ENCODE measurements at regions not wholly inside any gene's neighbourhood (a gene's known extent, or its start where the extent isn't known, plus 50 kb on each side); places are given as distances from the start of the nearest gene placed in this dataset.

DNA sequence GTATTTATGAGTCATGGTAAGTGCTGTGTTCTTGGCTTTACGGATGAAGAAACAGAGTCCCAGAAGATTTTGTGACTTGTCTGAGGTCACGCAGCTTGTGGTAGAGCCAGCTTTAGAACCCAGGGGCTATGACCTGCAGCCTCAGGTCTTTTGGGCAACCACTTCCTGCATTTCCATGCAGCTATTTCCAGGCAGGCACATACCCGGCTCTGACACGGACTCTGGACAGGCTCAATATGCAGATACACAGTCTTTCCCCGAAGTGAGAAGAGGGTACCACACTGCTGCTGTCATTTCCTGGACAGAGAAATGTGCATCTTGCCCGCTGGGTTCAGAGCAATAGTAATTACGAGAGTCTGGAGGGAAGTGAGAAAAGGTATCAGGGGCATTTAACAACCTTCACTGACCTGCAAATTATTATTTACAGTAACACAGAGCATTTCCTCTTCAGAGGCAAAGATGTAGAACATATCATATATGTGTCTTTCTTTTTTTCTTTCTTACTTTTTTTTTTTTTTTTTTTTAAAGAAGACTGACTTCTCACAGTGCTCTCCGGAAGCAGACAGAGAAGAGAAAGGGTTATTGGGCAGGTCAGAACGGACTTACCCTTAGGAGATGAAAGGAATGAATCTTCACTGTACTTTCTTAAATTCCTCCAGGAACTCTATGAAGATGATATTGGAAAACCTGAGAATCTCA, 185.1 kb downstream of the CLIC5 start:
- Histone ChIP-seq H3K27me3 (ENCODE audit: control insufficient read depth, insufficient read depth, low read length) (no peaks in the 10 kb centered on the region), H3K9me3 (replicated peaks; ENCODE audit: low read length) (no peaks in the 10 kb centered on the region), H3K4me2 (ENCODE audit: low read length) (no peak overlapping the region), H3K36me3 (ENCODE audit: insufficient read depth, low read length) (no peaks in the 10 kb centered on the region), H3K4me3 (ENCODE audit: low read length) (no peak overlapping the region), H3K4me1 (ENCODE audit: control insufficient read depth, insufficient read depth, low read length) (no peaks in the 10 kb centered on the region), H3K9ac (ENCODE audit: low read depth, low read length) (no peak overlapping the region)

- Histone ChIP-seq H3K36me3 (ENCODE audit: insufficient read depth, low read length) (no peaks in the 10 kb centered on the region), H3K27me3 (ENCODE audit: control insufficient read depth, insufficient read depth, low read length) (no peaks in the 10 kb centered on the region), H3K4me1 (ENCODE audit: control insufficient read depth, insufficient read depth, low read length) (no peaks in the 10 kb centered on the region), H3K4me2 (ENCODE audit: low read length) (no peak overlapping the region), H3K9ac (ENCODE audit: low read depth, low read length) (no peak overlapping the region), H3K9me3 (replicated peaks; ENCODE audit: low read length) (no peaks in the 10 kb centered on the region), H3K4me3 (ENCODE audit: low read length) (no peak overlapping the region)
Measured at GRCh38 chr6:45829873-45830272, 185.8 kb downstream of the CLIC5 start.

- no peaks in the 10 kb centered on the region for H3K9me3 ChIP-seq (replicated peaks; ENCODE audit: low read length)
- no peaks in the 10 kb centered on the region for H3K36me3 ChIP-seq (ENCODE audit: insufficient read depth, low read length)
- H3K9ac ChIP-seq (ENCODE audit: low read depth, low read length): no peak overlapping the region
- H3K4me3 ChIP-seq (ENCODE audit: low read length): no peak overlapping the region
- no peaks in the 10 kb centered on the region for H3K4me1 ChIP-seq (ENCODE audit: control insufficient read depth, insufficient read depth, low read length)
- peaks cover 3% of the 10 kb centered on the region for H3K27me3 ChIP-seq (ENCODE audit: control insufficient read depth, insufficient read depth, low read length)
- H3K4me2 ChIP-seq (ENCODE audit: low read length): no peak overlapping the region
Measured at GRCh38 chr6:45827952-45828530, 187.6 kb downstream of the CLIC5 start.

GRCh38 chr6:45822873-45823272, 192.8 kb downstream of the CLIC5 start:
- Histone ChIP-seq H3K4me2 (ENCODE audit: low read length) (no peak overlapping the region), H3K9ac (ENCODE audit: low read depth, low read length) (no peak overlapping the region), H3K27me3 (ENCODE audit: control insufficient read depth, insufficient read depth, low read length) (peaks cover 3% of the 10 kb centered on the region), H3K4me3 (ENCODE audit: low read length) (no peak overlapping the region), H3K36me3 (ENCODE audit: insufficient read depth, low read length) (no peaks in the 10 kb centered on the region), H3K9me3 (replicated peaks; ENCODE audit: low read length) (no peaks in the 10 kb centered on the region), H3K4me1 (ENCODE audit: control insufficient read depth, insufficient read depth, low read length) (no peaks in the 10 kb centered on the region)

DNA sequence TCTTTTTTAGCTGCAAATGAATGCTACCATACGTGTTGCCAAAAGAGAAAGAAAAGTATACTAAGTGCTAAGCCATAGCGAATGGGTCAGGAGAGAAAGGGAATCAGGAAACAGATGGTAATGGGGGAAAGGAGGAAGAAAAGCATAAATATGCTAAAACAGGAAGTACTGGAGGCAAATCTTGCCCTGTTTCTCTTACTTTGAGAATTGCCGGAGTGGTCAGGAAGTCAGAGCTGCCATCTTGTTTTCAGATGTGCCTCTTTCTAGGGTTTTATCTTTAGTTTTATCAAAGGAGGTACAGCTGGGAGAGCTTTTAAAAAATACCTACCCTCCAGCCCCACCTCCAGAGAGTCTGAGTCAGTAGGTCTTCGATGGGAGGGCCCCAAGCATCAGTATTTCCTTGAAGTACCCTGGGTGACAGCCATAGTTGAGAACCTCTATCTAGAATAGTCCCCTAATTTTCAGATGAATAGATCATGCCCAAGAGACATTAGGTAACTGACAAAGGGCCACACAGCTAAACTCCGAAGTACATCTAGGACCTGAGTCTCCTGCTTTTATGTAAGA, 193.3 kb downstream of the CLIC5 start:
- no peak overlapping the region for H3K9ac ChIP-seq (ENCODE audit: low read depth, low read length)
- H3K4me3 ChIP-seq (ENCODE audit: low read length): no peak overlapping the region
- H3K9me3 ChIP-seq (replicated peaks; ENCODE audit: low read length): no peaks in the 10 kb centered on the region
- no peaks in the 10 kb centered on the region for H3K36me3 ChIP-seq (ENCODE audit: insufficient read depth, low read length)
- no peaks in the 10 kb centered on the region for H3K4me1 ChIP-seq (ENCODE audit: control insufficient read depth, insufficient read depth, low read length)
- no peak overlapping the region for H3K4me2 ChIP-seq (ENCODE audit: low read length)
- peaks cover 3% of the 10 kb centered on the region for H3K27me3 ChIP-seq (ENCODE audit: control insufficient read depth, insufficient read depth, low read length)

DNA sequence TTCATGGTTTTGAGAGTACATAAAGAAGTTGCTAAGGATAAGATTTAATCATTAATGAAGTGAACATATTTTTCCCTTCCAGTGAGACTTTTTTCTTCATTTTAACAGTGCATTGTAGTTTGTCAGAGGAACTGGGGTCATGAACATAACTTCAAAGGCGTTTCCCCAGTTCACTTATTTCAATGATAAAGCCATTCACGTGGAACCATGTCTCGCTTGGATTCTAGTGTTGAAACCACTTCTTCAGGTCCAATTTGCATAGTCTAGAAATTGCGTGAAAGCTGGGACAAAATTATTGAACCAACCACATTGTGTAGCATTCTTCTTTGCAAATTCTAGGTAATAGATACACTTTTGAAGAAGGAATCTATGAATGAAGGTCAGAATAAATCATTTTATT, 197.0 kb downstream of the CLIC5 start:
- no peaks in the 10 kb centered on the region for H3K36me3 ChIP-seq (ENCODE audit: insufficient read depth, low read length)
- H3K9me3 ChIP-seq (replicated peaks; ENCODE audit: low read length): no peaks in the 10 kb centered on the region
- no peaks in the 10 kb centered on the region for H3K27me3 ChIP-seq (ENCODE audit: control insufficient read depth, insufficient read depth, low read length)
- no peak overlapping the region for H3K9ac ChIP-seq (ENCODE audit: low read depth, low read length)
- no peaks in the 10 kb centered on the region for H3K4me1 ChIP-seq (ENCODE audit: control insufficient read depth, insufficient read depth, low read length)
- no peak overlapping the region for H3K4me3 ChIP-seq (ENCODE audit: low read length)
- H3K4me2 ChIP-seq (ENCODE audit: low read length): no peak overlapping the region

- Histone ChIP-seq H3K36me3 (ENCODE audit: insufficient read depth, low read length) (no peaks in the 10 kb centered on the region), H3K4me1 (ENCODE audit: control insufficient read depth, insufficient read depth, low read length) (no peaks in the 10 kb centered on the region), H3K27me3 (ENCODE audit: control insufficient read depth, insufficient read depth, low read length) (peaks cover 7% of the 10 kb centered on the region), H3K9ac (ENCODE audit: low read depth, low read length) (no peak overlapping the region), H3K9me3 (replicated peaks; ENCODE audit: low read length) (no peaks in the 10 kb centered on the region), H3K4me3 (ENCODE audit: low read length) (no peak overlapping the region), H3K4me2 (ENCODE audit: low read length) (no peak overlapping the region)
Measured at GRCh38 chr6:45816674-45817297, 198.9 kb downstream of the CLIC5 start.

DNA sequence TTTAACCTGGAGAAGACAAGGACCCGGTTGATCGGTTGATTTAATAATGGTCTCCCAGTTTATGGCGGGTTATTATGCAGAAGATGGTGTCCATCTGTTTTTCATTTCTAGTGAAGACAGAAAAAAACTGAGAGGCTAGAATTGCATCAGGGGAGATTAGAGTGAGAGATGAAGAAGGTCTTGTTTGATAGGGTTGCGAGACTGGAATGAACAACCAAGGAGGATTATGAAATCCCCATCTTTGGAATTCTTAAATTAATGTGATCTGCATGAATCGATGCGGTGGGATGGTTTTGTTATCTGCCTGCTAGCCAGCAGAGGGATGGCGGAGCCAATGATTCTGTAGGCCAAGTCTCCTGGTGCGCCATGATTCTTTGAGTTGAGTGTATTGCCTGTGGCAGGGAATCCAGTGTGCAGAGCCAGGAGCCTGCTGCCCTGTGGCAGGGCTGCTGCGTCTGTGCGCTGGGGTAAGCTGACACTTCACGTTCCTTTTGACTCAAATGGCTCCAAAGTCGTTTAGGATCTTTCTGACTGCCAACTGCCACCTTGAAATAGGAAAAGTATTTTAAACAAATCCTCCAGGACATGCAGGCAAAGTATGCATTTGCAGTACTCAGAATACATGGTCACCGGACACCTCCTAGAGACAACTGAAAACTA, 200.1 kb downstream of the CLIC5 start:
- H3K9me3 ChIP-seq (replicated peaks; ENCODE audit: low read length): no peaks in the 10 kb centered on the region

GRCh38 chr6:45814772-45815171, 200.9 kb downstream of the CLIC5 start:
- Histone ChIP-seq H3K36me3 (ENCODE audit: insufficient read depth, low read length) (no peaks in the 10 kb centered on the region), H3K4me2 (ENCODE audit: low read length) (no peak overlapping the region), H3K9me3 (replicated peaks; ENCODE audit: low read length) (no peaks in the 10 kb centered on the region), H3K9ac (ENCODE audit: low read depth, low read length) (no peak overlapping the region), H3K4me1 (ENCODE audit: control insufficient read depth, insufficient read depth, low read length) (no peaks in the 10 kb centered on the region), H3K27me3 (ENCODE audit: control insufficient read depth, insufficient read depth, low read length) (peaks cover 13% of the 10 kb centered on the region), H3K4me3 (ENCODE audit: low read length) (no peak overlapping the region)

More for the DNA sequence above, 200.1 kb downstream of the CLIC5 start:
- no peak overlapping the region for H3K4me2 ChIP-seq (ENCODE audit: low read length)
- no peaks in the 10 kb centered on the region for H3K4me1 ChIP-seq (ENCODE audit: control insufficient read depth, insufficient read depth, low read length)
- no peak overlapping the region for H3K4me3 ChIP-seq (ENCODE audit: low read length)
- no peaks in the 10 kb centered on the region for H3K36me3 ChIP-seq (ENCODE audit: insufficient read depth, low read length)
- H3K9ac ChIP-seq (ENCODE audit: low read depth, low read length): no peak overlapping the region
- H3K27me3 ChIP-seq (ENCODE audit: control insufficient read depth, insufficient read depth, low read length): peaks cover 12% of the 10 kb centered on the region

DNA sequence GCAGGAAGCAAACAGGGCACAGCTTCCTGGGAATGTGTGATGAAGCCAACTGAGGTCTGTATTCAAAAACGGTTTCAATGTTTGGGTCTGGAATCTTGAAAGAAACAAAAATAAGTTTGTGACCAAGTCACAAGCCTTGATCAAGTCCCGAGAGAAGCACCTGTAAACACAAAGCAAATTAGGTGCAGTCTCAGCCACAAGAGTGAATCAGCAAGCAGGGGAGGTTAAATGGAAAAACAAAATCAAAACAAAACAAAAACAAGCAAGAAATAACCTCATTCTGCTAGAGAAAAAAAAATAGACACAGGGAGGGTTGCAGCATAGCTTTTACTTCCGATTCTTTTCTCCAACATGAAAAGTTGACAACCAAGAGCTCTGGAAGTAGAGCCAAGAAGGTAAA, 201.7 kb downstream of the CLIC5 start:
- Histone ChIP-seq H3K9me3 (replicated peaks; ENCODE audit: low read length) (no peaks in the 10 kb centered on the region), H3K9ac (ENCODE audit: low read depth, low read length) (no peak overlapping the region), H3K4me2 (ENCODE audit: low read length) (no peak overlapping the region), H3K36me3 (ENCODE audit: insufficient read depth, low read length) (no peaks in the 10 kb centered on the region), H3K4me3 (ENCODE audit: low read length) (no peak overlapping the region), H3K27me3 (ENCODE audit: control insufficient read depth, insufficient read depth, low read length) (peaks cover 13% of the 10 kb centered on the region), H3K4me1 (ENCODE audit: control insufficient read depth, insufficient read depth, low read length) (no peaks in the 10 kb centered on the region)

DNA sequence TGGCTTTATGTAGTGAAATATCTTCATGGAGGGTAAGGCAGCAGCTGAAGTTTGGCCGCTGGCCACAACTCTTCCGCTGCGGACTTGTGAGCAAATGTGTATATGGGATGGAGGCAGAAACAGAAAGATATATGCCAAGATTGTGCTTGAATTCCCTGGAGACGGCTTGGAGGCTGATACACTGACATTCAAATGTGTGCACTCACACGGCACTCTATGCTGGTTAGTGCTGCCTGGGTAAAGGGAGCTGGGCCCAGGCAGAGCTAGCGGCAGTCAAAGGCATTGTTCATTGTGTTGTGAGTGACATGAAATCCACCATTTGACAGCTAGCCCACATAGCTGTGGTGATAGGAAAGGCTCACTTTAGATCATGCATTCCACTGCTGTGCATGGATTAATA, 202.7 kb downstream of the CLIC5 start:
- Histone ChIP-seq H3K9ac (ENCODE audit: low read depth, low read length) (no peak overlapping the region), H3K27me3 (ENCODE audit: control insufficient read depth, insufficient read depth, low read length) (peaks cover 13% of the 10 kb centered on the region), H3K36me3 (ENCODE audit: insufficient read depth, low read length) (no peaks in the 10 kb centered on the region), H3K4me2 (ENCODE audit: low read length) (no peak overlapping the region), H3K9me3 (replicated peaks; ENCODE audit: low read length) (no peaks in the 10 kb centered on the region), H3K4me3 (ENCODE audit: low read length) (no peak overlapping the region), H3K4me1 (ENCODE audit: control insufficient read depth, insufficient read depth, low read length) (no peaks in the 10 kb centered on the region)
